ENCODE measurements at regions not wholly inside any gene's neighbourhood (a gene's known extent, or its start where the extent isn't known, plus 50 kb on each side); places are given as distances from the start of the nearest gene placed in this dataset.
A peak's percentile ranks its signal among the peaks of the same experiment; 100 is the strongest.

- ChIA-PET POLR2A (ENCODE audit: unreplicated experiment) (no interaction called here), CTCF (no interaction called here)
- Histone ChIP-seq H3K27ac (ENCODE audit: low read length) (no peak overlapping the region), H3K36me3 (ENCODE audit: low read depth, low read length) (no peaks in the 10 kb centered on the region), H3K4me1 (ENCODE audit: insufficient read depth, low read length) (no peaks in the 10 kb centered on the region), H3K9me2 (replicated peaks; ENCODE audit: low read length) (no peaks in the 10 kb centered on the region), H3K79me2 (ENCODE audit: low read length) (no peaks in the 10 kb centered on the region), H3K9me3 (ENCODE audit: low read length) (no peaks in the 10 kb centered on the region), H3K4me2 (ENCODE audit: low read length) (no peak overlapping the region), H3K4me3 (ENCODE audit: low read length) (no peak overlapping the region), H2AFZ (ENCODE audit: low read length) (no peak overlapping the region), H3F3A (ENCODE audit: low read length, unreplicated experiment) (no peaks in the 10 kb centered on the region), H3K27me3 (ENCODE audit: low read length) (no peaks in the 10 kb centered on the region), H3K9ac (ENCODE audit: low read length) (no peak overlapping the region), H4K20me1 (ENCODE audit: low read length) (no peaks in the 10 kb centered on the region)
- no peak for TF ChIP-seq EZH2 (IDR thresholded peaks at IDR 0.05; ENCODE audit: low read length, unreplicated experiment)
- TF ChIP-seq CTCF (conservative IDR thresholded peaks at IDR 0.05; ENCODE audit: low read depth, low read length) = no peak
- no peak for TF ChIP-seq EZH2phosphoT487 (IDR thresholded peaks at IDR 0.05; ENCODE audit: borderline replicate concordance, low read length)
- intact Hi-C loops (cut with micrococcal nuclease) = no loop called here
- no TSS peak for BruUV-seq (replicated peaks)
- DNase-seq (no peak), ATAC-seq (no peak)
Measured at GRCh38 chr22:47884200-47884599, 1121.8 kb downstream of the TBC1D22A start.

GRCh38 chr22:47883757-47884156 lies 1121.3 kb downstream of the TBC1D22A start:
- Histone ChIP-seq H3K9ac (ENCODE audit: low read length) (no peak overlapping the region), H3K9me3 (ENCODE audit: low read length) (no peaks in the 10 kb centered on the region), H3K9me2 (replicated peaks; ENCODE audit: low read length) (no peaks in the 10 kb centered on the region), H4K20me1 (ENCODE audit: low read length) (no peaks in the 10 kb centered on the region), H3K27ac (ENCODE audit: low read length) (no peak overlapping the region), H3K4me3 (ENCODE audit: low read length) (no peak overlapping the region), H3K4me2 (ENCODE audit: low read length) (no peak overlapping the region), H3K36me3 (ENCODE audit: low read depth, low read length) (no peaks in the 10 kb centered on the region), H3K27me3 (ENCODE audit: low read length) (no peaks in the 10 kb centered on the region), H2AFZ (ENCODE audit: low read length) (no peak overlapping the region), H3K79me2 (ENCODE audit: low read length) (no peaks in the 10 kb centered on the region), H3F3A (ENCODE audit: low read length, unreplicated experiment) (no peaks in the 10 kb centered on the region), H3K4me1 (ENCODE audit: insufficient read depth, low read length) (no peaks in the 10 kb centered on the region)
- ATAC-seq (no peak), DNase-seq (no peak)
- no TSS peak for BruUV-seq (replicated peaks)
- POLR2A ChIA-PET (ENCODE audit: unreplicated experiment) = no interaction called here
- CTCF ChIA-PET = no interaction called here
- TF ChIP-seq CTCF (conservative IDR thresholded peaks at IDR 0.05; ENCODE audit: low read depth, low read length) (no peak), EZH2 (IDR thresholded peaks at IDR 0.05; ENCODE audit: low read length, unreplicated experiment) (no peak), EZH2phosphoT487 (IDR thresholded peaks at IDR 0.05; ENCODE audit: borderline replicate concordance, low read length) (no peak)
- intact Hi-C loops (cut with micrococcal nuclease) = no loop called here

- no peaks in the 10 kb centered on the region for H3K4me1 ChIP-seq (ENCODE audit: insufficient read depth, low read length)
- intact Hi-C loops (cut with micrococcal nuclease) = no loop called here
- no peaks in the 10 kb centered on the region for H3K9me2 ChIP-seq (replicated peaks; ENCODE audit: low read length)
- CTCF ChIA-PET = no interaction called here
- no peak for TF ChIP-seq CTCF (conservative IDR thresholded peaks at IDR 0.05; ENCODE audit: low read depth, low read length)
- TF ChIP-seq EZH2 (IDR thresholded peaks at IDR 0.05; ENCODE audit: low read length, unreplicated experiment) = no peak
- no peak overlapping the region for H2AFZ ChIP-seq (ENCODE audit: low read length)
- H3K9me3 ChIP-seq (ENCODE audit: low read length) = no peaks in the 10 kb centered on the region
- H3K27me3 ChIP-seq (ENCODE audit: low read length) = no peaks in the 10 kb centered on the region
- POLR2A ChIA-PET (ENCODE audit: unreplicated experiment) = no interaction called here
- no TSS peak for BruUV-seq (replicated peaks)
- ATAC-seq (no peak), DNase-seq (peak; percentile 2)
- H3K9ac ChIP-seq (ENCODE audit: low read length) = no peak overlapping the region
- H3K36me3 ChIP-seq (ENCODE audit: low read depth, low read length) = no peaks in the 10 kb centered on the region
- no peak overlapping the region for H3K4me2 ChIP-seq (ENCODE audit: low read length)
- no peaks in the 10 kb centered on the region for H4K20me1 ChIP-seq (ENCODE audit: low read length)
- no peak overlapping the region for H3K4me3 ChIP-seq (ENCODE audit: low read length)
- no peaks in the 10 kb centered on the region for H3K79me2 ChIP-seq (ENCODE audit: low read length)
- no peaks in the 10 kb centered on the region for H3F3A ChIP-seq (ENCODE audit: low read length, unreplicated experiment)
- no peak overlapping the region for H3K27ac ChIP-seq (ENCODE audit: low read length)
Measured at GRCh38 chr22:47879346-47879745, 1116.9 kb downstream of the TBC1D22A start.

All from PC-3 (cell line).